ENCODE measurements at regions not wholly inside any gene's neighbourhood (a gene's known extent, or its start where the extent isn't known, plus 50 kb on each side); places are given as distances from the start of the nearest gene placed in this dataset.

DNA sequence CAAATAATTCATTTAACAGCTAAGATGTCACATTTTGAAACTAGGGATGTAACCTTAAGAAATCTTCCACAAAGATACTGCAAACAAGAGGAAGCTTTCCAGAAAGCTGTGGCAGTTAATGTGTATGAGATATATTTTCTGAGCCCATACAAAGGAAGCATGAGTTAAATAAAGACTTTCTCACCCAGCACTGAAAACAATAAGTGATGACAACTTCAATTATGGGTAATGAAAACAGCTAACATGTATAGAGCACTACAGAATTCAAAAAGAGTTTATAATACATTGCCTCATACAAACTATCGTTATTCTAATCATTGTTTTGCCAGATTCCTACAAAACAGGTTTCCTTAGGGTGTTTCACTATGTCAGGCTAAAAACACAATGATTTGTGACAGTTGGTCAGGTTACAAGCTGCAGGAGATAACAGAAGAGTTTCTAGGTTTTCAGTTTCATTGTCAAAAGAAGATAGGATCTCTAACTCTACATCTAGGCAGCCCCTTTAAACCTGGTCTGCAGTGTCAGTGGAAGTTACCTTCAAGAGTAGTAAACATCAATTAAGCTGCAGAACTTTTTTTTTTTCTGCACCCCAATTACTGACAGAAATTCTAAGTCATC lies 618.1 kb upstream of the ADGRL3 start:
- Mint-ChIP-seq H3K4me3 (ENCODE audit: low read depth, unreplicated experiment) (no peak overlapping the region), H3K27ac (ENCODE audit: unreplicated experiment) (no peak overlapping the region), H3K27me3 (ENCODE audit: unreplicated experiment) (no peaks in the 10 kb centered on the region), H3K4me1 (ENCODE audit: low read depth, unreplicated experiment) (no peaks in the 10 kb centered on the region), H3K9me3 (ENCODE audit: low read depth, unreplicated experiment) (peaks cover 2% of the 10 kb centered on the region), H3K36me3 (ENCODE audit: insufficient read depth, unreplicated experiment) (no peaks in the 10 kb centered on the region)
- CTCF ChIA-PET = no interaction called here
- TF ChIP-seq, protein P1, sequence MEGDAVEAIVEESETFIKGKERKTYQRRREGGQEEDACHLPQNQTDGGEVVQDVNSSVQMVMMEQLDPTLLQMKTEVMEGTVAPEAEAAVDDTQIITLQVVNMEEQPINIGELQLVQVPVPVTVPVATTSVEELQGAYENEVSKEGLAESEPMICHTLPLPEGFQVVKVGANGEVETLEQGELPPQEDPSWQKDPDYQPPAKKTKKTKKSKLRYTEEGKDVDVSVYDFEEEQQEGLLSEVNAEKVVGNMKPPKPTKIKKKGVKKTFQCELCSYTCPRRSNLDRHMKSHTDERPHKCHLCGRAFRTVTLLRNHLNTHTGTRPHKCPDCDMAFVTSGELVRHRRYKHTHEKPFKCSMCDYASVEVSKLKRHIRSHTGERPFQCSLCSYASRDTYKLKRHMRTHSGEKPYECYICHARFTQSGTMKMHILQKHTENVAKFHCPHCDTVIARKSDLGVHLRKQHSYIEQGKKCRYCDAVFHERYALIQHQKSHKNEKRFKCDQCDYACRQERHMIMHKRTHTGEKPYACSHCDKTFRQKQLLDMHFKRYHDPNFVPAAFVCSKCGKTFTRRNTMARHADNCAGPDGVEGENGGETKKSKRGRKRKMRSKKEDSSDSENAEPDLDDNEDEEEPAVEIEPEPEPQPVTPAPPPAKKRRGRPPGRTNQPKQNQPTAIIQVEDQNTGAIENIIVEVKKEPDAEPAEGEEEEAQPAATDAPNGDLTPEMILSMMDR (IDR thresholded peaks at IDR 0.05; ENCODE audit: unreplicated experiment) = no peak
- DNase-seq = no peak
- intact Hi-C loops (cut with micrococcal nuclease; ENCODE audit: unreplicated experiment) = no loop called here
- BruUV-seq (replicated peaks) = no TSS peak

DNA sequence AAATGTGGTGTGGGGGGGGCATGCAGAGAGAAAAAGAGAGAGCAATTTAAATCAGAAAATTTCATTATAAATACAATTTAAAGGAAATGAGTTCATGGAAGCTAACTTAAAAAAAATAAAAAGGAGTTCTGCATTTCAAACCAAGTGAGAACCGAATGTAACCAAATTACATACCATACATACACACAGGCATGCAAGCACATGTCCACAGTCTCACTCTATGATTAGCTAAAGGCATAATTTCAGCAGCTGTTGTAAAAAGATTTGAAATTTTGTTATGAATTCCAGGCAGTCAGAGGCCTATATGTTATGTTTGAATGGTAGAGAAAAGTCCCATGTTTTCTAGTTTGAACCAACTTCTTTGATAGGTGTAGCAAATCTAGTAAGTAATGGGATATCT lies 611.6 kb upstream of the ADGRL3 start:
- CTCF ChIA-PET = no interaction called here
- Mint-ChIP-seq H3K4me1 (ENCODE audit: low read depth, unreplicated experiment) (no peaks in the 10 kb centered on the region), H3K27me3 (ENCODE audit: unreplicated experiment) (no peaks in the 10 kb centered on the region), H3K36me3 (ENCODE audit: insufficient read depth, unreplicated experiment) (no peaks in the 10 kb centered on the region), H3K27ac (ENCODE audit: unreplicated experiment) (no peak overlapping the region), H3K9me3 (ENCODE audit: low read depth, unreplicated experiment) (peaks cover 5% of the 10 kb centered on the region), H3K4me3 (ENCODE audit: low read depth, unreplicated experiment) (no peak overlapping the region)
- TF ChIP-seq, protein P1 (IDR thresholded peaks at IDR 0.05; ENCODE audit: unreplicated experiment) = no peak
- intact Hi-C loops (cut with micrococcal nuclease; ENCODE audit: unreplicated experiment) = no loop called here
- no peak for DNase-seq
- BruUV-seq (replicated peaks) = no TSS peak

DNA sequence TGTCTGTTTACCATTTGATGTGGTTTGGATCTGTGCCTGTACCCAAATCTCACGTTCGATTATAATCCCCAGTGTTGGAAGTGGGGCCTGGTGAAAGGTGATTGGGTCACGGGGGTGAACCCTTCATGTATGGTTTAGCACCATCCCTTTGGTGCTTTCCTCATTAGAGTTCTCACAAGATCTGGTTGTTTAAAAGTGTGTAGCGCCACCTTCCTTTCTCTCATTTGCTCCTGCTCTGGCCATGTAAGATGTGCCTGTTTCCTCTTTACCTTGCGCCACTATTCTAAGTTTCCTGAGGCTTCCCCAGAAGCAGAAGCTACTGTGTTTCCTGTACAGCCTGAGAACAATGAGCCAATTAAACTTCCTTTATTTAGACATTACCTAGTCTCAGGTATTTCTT lies 610.7 kb upstream of the ADGRL3 start:
- H3K36me3 Mint-ChIP-seq (ENCODE audit: insufficient read depth, unreplicated experiment) = no peaks in the 10 kb centered on the region

DNA sequence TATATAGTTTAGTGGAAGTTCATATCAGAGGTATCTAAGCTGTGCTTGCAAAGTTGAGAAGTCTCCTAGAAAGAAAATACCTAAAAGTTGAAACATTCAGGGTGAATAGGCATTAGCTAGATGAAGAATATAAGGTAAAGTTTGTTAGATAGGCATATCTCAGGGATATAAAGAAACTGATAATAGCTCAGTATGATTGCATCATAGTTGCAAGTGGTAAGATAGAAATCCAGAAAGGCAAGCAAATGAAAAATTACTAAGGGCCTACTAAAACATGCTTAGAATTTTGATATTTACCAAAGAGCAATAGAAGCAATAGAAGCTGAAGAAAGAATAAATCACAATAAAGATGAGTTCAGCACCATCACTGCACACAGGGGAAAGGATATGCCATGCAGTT lies 610.0 kb upstream of the ADGRL3 start:
- peaks cover 5% of the 10 kb centered on the region for H3K9me3 Mint-ChIP-seq (ENCODE audit: low read depth, unreplicated experiment)
- CTCF ChIA-PET = no interaction called here
- H3K27me3 Mint-ChIP-seq (ENCODE audit: unreplicated experiment) = no peaks in the 10 kb centered on the region
- no TSS peak for BruUV-seq (replicated peaks)
- H3K36me3 Mint-ChIP-seq (ENCODE audit: insufficient read depth, unreplicated experiment) = no peaks in the 10 kb centered on the region
- intact Hi-C loops (cut with micrococcal nuclease; ENCODE audit: unreplicated experiment) = no loop called here
- TF ChIP-seq, protein P1 (IDR thresholded peaks at IDR 0.05; ENCODE audit: unreplicated experiment) = no peak
- no peak overlapping the region for H3K4me3 Mint-ChIP-seq (ENCODE audit: low read depth, unreplicated experiment)
- H3K27ac Mint-ChIP-seq (ENCODE audit: unreplicated experiment) = no peak overlapping the region
- H3K4me1 Mint-ChIP-seq (ENCODE audit: low read depth, unreplicated experiment) = no peaks in the 10 kb centered on the region
- DNase-seq = no peak

More for the DNA sequence above, 610.7 kb upstream of the ADGRL3 start:
- DNase-seq = no peak
- Mint-ChIP-seq H3K4me3 (ENCODE audit: low read depth, unreplicated experiment) (no peak overlapping the region), H3K27me3 (ENCODE audit: unreplicated experiment) (no peaks in the 10 kb centered on the region), H3K9me3 (ENCODE audit: low read depth, unreplicated experiment) (peaks cover 5% of the 10 kb centered on the region), H3K27ac (ENCODE audit: unreplicated experiment) (no peak overlapping the region), H3K4me1 (ENCODE audit: low read depth, unreplicated experiment) (no peaks in the 10 kb centered on the region)
- CTCF ChIA-PET = no interaction called here
- TF ChIP-seq, protein P1 (IDR thresholded peaks at IDR 0.05; ENCODE audit: unreplicated experiment) = no peak
- intact Hi-C loops (cut with micrococcal nuclease; ENCODE audit: unreplicated experiment) = no loop called here
- no TSS peak for BruUV-seq (replicated peaks)

Measured in Calu3 (cell line).